Right atrium auricular region (tissue), 2 donors: ENCODE measurements at regions not wholly inside any gene's neighbourhood (a gene's known extent, or its start where the extent isn't known, plus 50 kb on each side); places are given as distances from the start of the nearest gene placed in this dataset.

Source experiments
- DNase-seq: peaks from one replicate; pipeline ENCODE4 v3.0.0-alpha.2; 2019; ENCODE audit warnings: low spot score
- H3K27ac ChIP-seq, 2 donors: fragments of 200-600 bp; sonication (generic); 1 replicate in 1 of 2; 2 replicates in 1 of 2; pipeline ENCODE4 v1.5.1; 2016 to 2019
- H3K27me3 ChIP-seq, 2 donors: fragments of 200-600 bp; sonication (generic); one replicate each; pipeline versions ENCODE4 v1.5.1 to v1.6.0; 2017 to 2019
- H3K36me3 ChIP-seq: fragments of 200-600 bp; sonication (generic); one replicate; pipeline ENCODE4 v1.5.1; 2016
- H3K4me1 ChIP-seq, 2 donors: fragments of 200-600 bp; sonication (generic); one replicate each; pipeline versions ENCODE4 v1.5.1 to v1.6.0; 2017 to 2019
- H3K4me3 ChIP-seq, 2 donors: fragments of 200-600 bp; sonication (generic); 1 replicate in 1 of 2; 2 replicates in 1 of 2; pipeline ENCODE4 v1.5.1; 2017 to 2019; ENCODE audit warnings: mild to moderate bottlenecking in 1 of 2, moderate library complexity in 1 of 2
- H3K9me3 ChIP-seq, 2 donors: fragments of 200-600 bp; sonication (generic); one replicate each; pipeline ENCODE4 v1.5.1; 2019
- CTCF ChIP-seq, 2 donors: fragments of 200-600 bp; sonication (generic); IDR thresholded peaks; one replicate each; pipeline ENCODE4 v1.5.1; 2019; ENCODE audit warnings: antibody characterized with exemption in 2 of 2

GRCh38 chr3:18546632-18547031 lies 121.5 kb upstream of the SATB1 start:
- H3K36me3 ChIP-seq: no peaks in the 10 kb centered on the region
- TF ChIP-seq CTCF (IDR thresholded peaks at IDR 0.05): no peak
- DNase-seq: no peak
- no peaks in the 10 kb centered on the region for H3K4me1 ChIP-seq
- H3K27me3 ChIP-seq: no peaks in the 10 kb centered on the region
- no peak overlapping the region for H3K4me3 ChIP-seq
- no peaks in the 10 kb centered on the region for H3K9me3 ChIP-seq
- no peak overlapping the region for H3K27ac ChIP-seq

GRCh38 chr3:18544146-18544545 lies 119.0 kb upstream of the SATB1 start:
- H3K4me3 ChIP-seq: no peak overlapping the region
- H3K4me1 ChIP-seq: no peaks in the 10 kb centered on the region
- no peak for TF ChIP-seq CTCF (IDR thresholded peaks at IDR 0.05)
- no peak overlapping the region for H3K27ac ChIP-seq
- H3K9me3 ChIP-seq: no peaks in the 10 kb centered on the region
- no peaks in the 10 kb centered on the region for H3K27me3 ChIP-seq
- DNase-seq: no peak
- H3K36me3 ChIP-seq: no peaks in the 10 kb centered on the region

- no peak for TF ChIP-seq CTCF (IDR thresholded peaks at IDR 0.05)
- Histone ChIP-seq H3K27ac (no peak overlapping the region), H3K9me3 (no peaks in the 10 kb centered on the region), H3K36me3 (no peaks in the 10 kb centered on the region), H3K27me3 (no peaks in the 10 kb centered on the region), H3K4me3 (no peak overlapping the region), H3K4me1 (no peaks in the 10 kb centered on the region)
- DNase-seq: no peak
Measured at GRCh38 chr3:18538463-18539230, 113.5 kb upstream of the SATB1 start.

GRCh38 chr3:18533039-18533438 lies 107.9 kb upstream of the SATB1 start:
- TF ChIP-seq CTCF (IDR thresholded peaks at IDR 0.05): no peak
- Histone ChIP-seq H3K36me3 (no peaks in the 10 kb centered on the region), H3K27me3 (no peaks in the 10 kb centered on the region), H3K4me1 (no peaks in the 10 kb centered on the region), H3K9me3 (no peaks in the 10 kb centered on the region), H3K27ac (no peak overlapping the region), H3K4me3 (no peak overlapping the region)
- DNase-seq: no peak

GRCh38 chr3:18531662-18532061 lies 106.5 kb upstream of the SATB1 start:
- Histone ChIP-seq H3K4me3 (no peak overlapping the region), H3K27ac (no peak overlapping the region), H3K9me3 (no peaks in the 10 kb centered on the region), H3K4me1 (no peaks in the 10 kb centered on the region), H3K27me3 (no peaks in the 10 kb centered on the region), H3K36me3 (no peaks in the 10 kb centered on the region)
- DNase-seq: no peak
- TF ChIP-seq CTCF (IDR thresholded peaks at IDR 0.05): no peak

GRCh38 chr3:18529631-18530030 lies 104.5 kb upstream of the SATB1 start:
- H3K9me3 ChIP-seq: no peaks in the 10 kb centered on the region
- DNase-seq: no peak
- TF ChIP-seq CTCF (IDR thresholded peaks at IDR 0.05): no peak
- no peaks in the 10 kb centered on the region for H3K36me3 ChIP-seq
- no peaks in the 10 kb centered on the region for H3K27me3 ChIP-seq
- H3K4me1 ChIP-seq: no peaks in the 10 kb centered on the region
- no peak overlapping the region for H3K27ac ChIP-seq
- no peak overlapping the region for H3K4me3 ChIP-seq
